ENCODE measurements at regions not wholly inside any gene's neighbourhood (a gene's known extent, or its start where the extent isn't known, plus 50 kb on each side); places are given as distances from the start of the nearest gene placed in this dataset.

DNA sequence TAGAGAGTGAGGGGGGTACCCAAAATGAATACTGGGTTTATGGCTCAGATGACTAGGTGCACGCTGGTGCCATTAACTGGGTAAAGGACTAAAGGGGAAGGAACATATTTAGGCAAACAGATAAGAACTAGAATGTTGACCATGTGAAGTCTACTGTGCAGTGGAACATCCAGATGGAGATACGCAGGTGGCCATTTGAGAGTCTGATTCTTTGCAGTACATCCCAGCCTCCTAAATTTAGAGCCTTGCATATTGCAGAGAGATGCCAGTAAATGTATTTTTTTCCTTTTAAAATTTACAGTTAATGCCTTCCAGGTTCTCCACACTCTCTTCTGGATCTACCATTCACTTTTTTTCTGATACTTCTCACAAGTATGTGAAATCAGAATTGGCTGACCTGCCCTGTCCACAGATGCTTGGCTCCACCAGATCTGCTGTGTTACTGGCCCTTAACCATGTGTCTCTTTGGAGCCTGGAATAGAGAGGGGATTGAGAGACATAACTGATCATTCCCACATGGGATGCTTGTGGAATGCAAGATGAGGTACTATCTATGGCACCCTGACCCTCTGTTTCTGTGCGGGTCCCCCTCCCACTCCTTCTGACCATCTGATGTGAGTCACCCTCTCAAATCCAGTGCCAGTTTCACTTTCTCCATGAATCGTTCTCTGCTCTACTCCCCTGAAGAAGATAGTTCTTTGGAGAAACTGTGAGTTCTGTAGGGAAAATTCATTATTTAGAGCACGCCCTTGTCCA is 77.0 kb upstream of the NCAM1 start:
- intact Hi-C loops (cut with micrococcal nuclease): no loop called here
- TF ChIP-seq POLR2AphosphoS5 (IDR thresholded peaks at IDR 0.05; ENCODE audit: insufficient read depth, low read depth, low read length) (no peak), EZH2 (IDR thresholded peaks at IDR 0.05; ENCODE audit: borderline replicate concordance, low read depth, low read length, severe bottlenecking) (no peak), GATA2 (IDR thresholded peaks at IDR 0.05; ENCODE audit: insufficient read depth, insufficient read length, low read depth, low read length) (no peak), MYC (IDR thresholded peaks at IDR 0.05; ENCODE audit: low read depth, low read length) (no peak), JUN (IDR thresholded peaks at IDR 0.05; ENCODE audit: borderline replicate concordance, insufficient read depth, insufficient read length, low read depth) (no peak), POLR2A (IDR thresholded peaks at IDR 0.05; ENCODE audit: low read depth, low read length) (no peak)
- FAIRE-seq (no peak), DNase-seq (ENCODE audit: low read depth, low spot score) (no peak)
- Histone ChIP-seq H3K79me2 (ENCODE audit: control insufficient read depth, insufficient read depth, low read length) (no peaks in the 10 kb centered on the region), H3K4me1 (ENCODE audit: control insufficient read depth, extremely low read depth, insufficient read depth, low read length) (no peaks in the 10 kb centered on the region), H3K27ac (ENCODE audit: insufficient read depth, low read depth, low read length) (no peak overlapping the region), H3K4me2 (ENCODE audit: insufficient read depth, low read length) (no peak overlapping the region), H4K20me1 (replicated peaks; ENCODE audit: control insufficient read depth, extremely low read depth, insufficient read depth, low read length) (no peaks in the 10 kb centered on the region), H3K9ac (replicated peaks; ENCODE audit: extremely low read depth, insufficient read depth, low read length) (no peak overlapping the region), H3K9me3 (replicated peaks; ENCODE audit: control insufficient read depth, insufficient read depth, low read length) (peaks cover 5% of the 10 kb centered on the region), H3K9me1 (replicated peaks; ENCODE audit: control insufficient read depth, extremely low read depth, insufficient read depth, low read length) (no peaks in the 10 kb centered on the region), H3K27me3 (ENCODE audit: control insufficient read depth in 2 of 2, insufficient read depth in 2 of 2, low read length in 2 of 2) (no peaks in the 10 kb centered on the region), H2AFZ (ENCODE audit: low read depth, low read length) (no peak overlapping the region), H3K4me3 (replicated peaks in 1 of 3; ENCODE audit: insufficient read depth in 1 of 3, low read depth in 1 of 3, low read length in 3 of 3) (no peak overlapping the region), H3K36me3 (ENCODE audit: control insufficient read depth in 2 of 2, extremely low read depth in 1 of 2, insufficient read depth in 2 of 2, low read length in 2 of 2) (no peaks in the 10 kb centered on the region)
- POLR2A ChIA-PET: no interaction called here
- dilution Hi-C loops (cut with MboI; ENCODE audit: extremely low pct_ligation_motif_present, low sequenced_read_pairs): no loop called here
- CTCF ChIA-PET: no interaction called here
- no TSS peak for BruUV-seq (replicated peaks)

DNA sequence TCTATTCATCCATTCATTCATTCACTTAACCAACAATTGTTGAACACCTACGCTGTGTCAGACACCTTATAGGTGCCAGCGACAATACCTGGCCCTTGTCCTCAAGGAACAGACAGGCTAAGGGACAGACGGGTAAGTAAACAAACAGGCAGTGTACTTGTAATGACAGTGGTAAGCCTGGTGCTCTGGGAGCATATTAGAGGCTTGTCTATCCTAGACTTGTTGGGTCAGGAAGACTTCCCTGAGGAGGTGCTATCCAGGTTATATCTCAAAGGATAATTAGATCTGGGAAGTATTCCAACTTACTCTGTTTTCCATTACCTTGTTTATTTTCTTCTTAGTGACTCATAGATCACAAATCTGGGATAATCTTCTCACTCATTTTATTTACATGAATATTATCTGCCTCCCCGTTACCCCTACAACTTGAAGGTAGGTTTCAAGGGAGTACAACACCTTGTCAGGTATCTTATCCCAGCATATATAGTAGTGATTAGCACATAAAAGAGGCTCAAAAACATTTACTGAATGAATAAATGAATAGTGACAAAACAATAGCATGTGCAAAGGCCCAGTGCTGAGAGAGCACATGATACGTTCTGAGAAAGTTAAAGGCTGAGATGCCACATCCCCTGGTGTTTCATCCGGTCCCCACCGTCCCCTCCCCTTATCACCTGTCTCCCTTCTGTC is 75.3 kb upstream of the NCAM1 start:
- DNase-seq (ENCODE audit: low read depth, low spot score): no peak
- CTCF ChIA-PET: no interaction called here
- POLR2A ChIA-PET: no interaction called here

More for the DNA sequence above, 75.3 kb upstream of the NCAM1 start:
- H3K27me3 ChIP-seq (ENCODE audit: control insufficient read depth in 2 of 2, insufficient read depth in 2 of 2, low read length in 2 of 2): no peaks in the 10 kb centered on the region
- no peaks in the 10 kb centered on the region for H3K79me2 ChIP-seq (ENCODE audit: control insufficient read depth, insufficient read depth, low read length)
- H3K9me1 ChIP-seq (replicated peaks; ENCODE audit: control insufficient read depth, extremely low read depth, insufficient read depth, low read length): no peaks in the 10 kb centered on the region
- FAIRE-seq: no peak
- intact Hi-C loops (cut with micrococcal nuclease) (no loop called here), dilution Hi-C loops (cut with MboI; ENCODE audit: extremely low pct_ligation_motif_present, low sequenced_read_pairs) (no loop called here)
- no peak overlapping the region for H3K9ac ChIP-seq (replicated peaks; ENCODE audit: extremely low read depth, insufficient read depth, low read length)
- no peaks in the 10 kb centered on the region for H3K36me3 ChIP-seq (ENCODE audit: control insufficient read depth in 2 of 2, extremely low read depth in 1 of 2, insufficient read depth in 2 of 2, low read length in 2 of 2)
- H3K9me3 ChIP-seq (replicated peaks; ENCODE audit: control insufficient read depth, insufficient read depth, low read length): peaks cover 5% of the 10 kb centered on the region
- no peak for TF ChIP-seq FOS (IDR thresholded peaks at IDR 0.05; ENCODE audit: borderline replicate concordance, insufficient read depth, low read length)
- TF ChIP-seq, protein P1, sequence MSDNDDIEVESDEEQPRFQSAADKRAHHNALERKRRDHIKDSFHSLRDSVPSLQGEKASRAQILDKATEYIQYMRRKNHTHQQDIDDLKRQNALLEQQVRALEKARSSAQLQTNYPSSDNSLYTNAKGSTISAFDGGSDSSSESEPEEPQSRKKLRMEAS (IDR thresholded peaks at IDR 0.05; ENCODE audit: insufficient read depth, insufficient read length): no peak
- no peak for TF ChIP-seq POLR2A (IDR thresholded peaks at IDR 0.05; ENCODE audit: low read depth, low read length)
- no peak for TF ChIP-seq POLR2AphosphoS5 (IDR thresholded peaks at IDR 0.05; ENCODE audit: insufficient read depth, low read depth, low read length)
- TF ChIP-seq JUN (IDR thresholded peaks at IDR 0.05; ENCODE audit: borderline replicate concordance, insufficient read depth, insufficient read length, low read depth): no peak
- TF ChIP-seq GATA2 (IDR thresholded peaks at IDR 0.05; ENCODE audit: insufficient read depth, insufficient read length, low read depth, low read length): no peak
- TF ChIP-seq MYC (IDR thresholded peaks at IDR 0.05; ENCODE audit: low read depth, low read length): no peak
- TF ChIP-seq EZH2 (IDR thresholded peaks at IDR 0.05; ENCODE audit: borderline replicate concordance, low read depth, low read length, severe bottlenecking): no peak
- TF ChIP-seq, protein P2, sequence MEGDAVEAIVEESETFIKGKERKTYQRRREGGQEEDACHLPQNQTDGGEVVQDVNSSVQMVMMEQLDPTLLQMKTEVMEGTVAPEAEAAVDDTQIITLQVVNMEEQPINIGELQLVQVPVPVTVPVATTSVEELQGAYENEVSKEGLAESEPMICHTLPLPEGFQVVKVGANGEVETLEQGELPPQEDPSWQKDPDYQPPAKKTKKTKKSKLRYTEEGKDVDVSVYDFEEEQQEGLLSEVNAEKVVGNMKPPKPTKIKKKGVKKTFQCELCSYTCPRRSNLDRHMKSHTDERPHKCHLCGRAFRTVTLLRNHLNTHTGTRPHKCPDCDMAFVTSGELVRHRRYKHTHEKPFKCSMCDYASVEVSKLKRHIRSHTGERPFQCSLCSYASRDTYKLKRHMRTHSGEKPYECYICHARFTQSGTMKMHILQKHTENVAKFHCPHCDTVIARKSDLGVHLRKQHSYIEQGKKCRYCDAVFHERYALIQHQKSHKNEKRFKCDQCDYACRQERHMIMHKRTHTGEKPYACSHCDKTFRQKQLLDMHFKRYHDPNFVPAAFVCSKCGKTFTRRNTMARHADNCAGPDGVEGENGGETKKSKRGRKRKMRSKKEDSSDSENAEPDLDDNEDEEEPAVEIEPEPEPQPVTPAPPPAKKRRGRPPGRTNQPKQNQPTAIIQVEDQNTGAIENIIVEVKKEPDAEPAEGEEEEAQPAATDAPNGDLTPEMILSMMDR (IDR thresholded peaks at IDR 0.05; ENCODE audit: extremely low read depth in 1 of 2, insufficient read depth in 1 of 2, low read depth in 1 of 2, low read length in 2 of 2): no peak
- no peaks in the 10 kb centered on the region for H4K20me1 ChIP-seq (replicated peaks; ENCODE audit: control insufficient read depth, extremely low read depth, insufficient read depth, low read length)
- H3K27ac ChIP-seq (ENCODE audit: insufficient read depth, low read depth, low read length): no peak overlapping the region
- BruUV-seq (replicated peaks): no TSS peak
- no peak overlapping the region for H3K4me2 ChIP-seq (ENCODE audit: insufficient read depth, low read length)
- H2AFZ ChIP-seq (ENCODE audit: low read depth, low read length): no peak overlapping the region
- no peak overlapping the region for H3K4me3 ChIP-seq (replicated peaks in 1 of 3; ENCODE audit: insufficient read depth in 1 of 3, low read depth in 1 of 3, low read length in 3 of 3)
- no peaks in the 10 kb centered on the region for H3K4me1 ChIP-seq (ENCODE audit: control insufficient read depth, extremely low read depth, insufficient read depth, low read length)
